T-cell (primary cell): ENCODE measurements at regions not wholly inside any gene's neighbourhood (a gene's known extent, or its start where the extent isn't known, plus 50 kb on each side); places are given as distances from the start of the nearest gene placed in this dataset.

Source experiments
- ATAC-seq, 4 experiments: fragments of 200-7000 bp in 3 of 4; fragments of 150-1000 bp in 1 of 4; cut with Tn5 transposase; replicated peaks in 1 of 4; 1 replicate in 3 of 4; 2 replicates in 1 of 4; pipeline ENCODE4 v1.10.0; 2021; ENCODE audit warnings: moderate library complexity in 3 of 4, mild to moderate bottlenecking in 2 of 4, moderate number of reproducible peaks in 1 of 4
- CTCF ChIA-PET, 2 donors: fragments of 300-600 bp; sonication (Branson Sonifier 250); formaldehyde crosslinking; loops; one replicate each; lab custom pipeline; 2022; ENCODE audit warnings: antibody characterized with exemption in 2 of 2; lab: Charles Lee
- POLR2A ChIA-PET, 2 donors: fragments of 300-600 bp; sonication (Branson Sonifier 250); formaldehyde crosslinking; loops; one replicate each; lab custom pipeline; 2022; ENCODE audit warnings: antibody characterized with exemption in 2 of 2; lab: Charles Lee
- DNase-seq, 35 experiments: peaks; one replicate each; pipeline versions ENCODE4 v3.0.0 to v3.0.0-alpha.2; 2013 to 2023
- H3K27ac ChIP-seq: one replicate; pipeline ENCODE4 v1.5.1; 2013; ENCODE audit warnings: low read length
- H3K27me3 ChIP-seq, 2 experiments: replicated peaks in 1 of 2; 1 replicate in 1 of 2; 2 replicates in 1 of 2; pipeline versions ENCODE4 v1.6.1 to v1.7.0; 2013; ENCODE audit warnings: low read length in 1 of 2, mixed read lengths in 1 of 2; ENCODE audit not compliant: control insufficient read depth in 2 of 2, insufficient read depth in 2 of 2; ENCODE audit errors: extremely low read depth in 1 of 2
- H3K36me3 ChIP-seq, 2 donors: 1 replicate in 1 of 2; 2 replicates in 1 of 2; pipeline versions ENCODE4 v1.6.1 to v1.7.0; 2013; ENCODE audit warnings: low read length in 1 of 2; ENCODE audit not compliant: control insufficient read depth in 2 of 2, insufficient read depth in 1 of 2; ENCODE audit errors: extremely low read depth in 1 of 2
- H3K4me1 ChIP-seq, 2 experiments: 1 replicate in 1 of 2; 2 replicates in 1 of 2; pipeline versions ENCODE4 v1.6.1 to v1.7.0; 2013; ENCODE audit warnings: low read length in 2 of 2, mixed read lengths in 1 of 2; ENCODE audit not compliant: insufficient read depth in 2 of 2, control insufficient read depth in 1 of 2; ENCODE audit errors: extremely low read depth in 1 of 2
- H3K4me3 ChIP-seq, 2 donors: 1 replicate in 1 of 2; 2 replicates in 1 of 2; pipeline versions ENCODE4 v1.5.1 to v1.7.0; 2013; ENCODE audit warnings: mild to moderate bottlenecking in 2 of 2, low read length in 1 of 2, moderate library complexity in 1 of 2; ENCODE audit not compliant: control insufficient read depth in 1 of 2; ENCODE audit errors: extremely low read depth in 1 of 2
- H3K9me3 ChIP-seq: 2 replicates; pipeline ENCODE4 v1.7.0; 2013
- H3K27ac Mint-ChIP-seq, 2 donors: one replicate each; pipeline ENCODE4 v1.8.0; 2020 to 2021; ENCODE audit warnings: mild to moderate bottlenecking in 2 of 2, mixed read lengths in 2 of 2
- H3K27me3 Mint-ChIP-seq, 2 donors: one replicate each; pipeline ENCODE4 v1.8.0; 2021 to 2022; ENCODE audit warnings: mixed read lengths in 2 of 2
- H3K36me3 Mint-ChIP-seq: one replicate; pipeline ENCODE4 v1.8.0; 2021; ENCODE audit warnings: mixed read lengths
- H3K4me1 Mint-ChIP-seq, 3 donors: one replicate each; pipeline ENCODE4 v1.8.0; 2020 to 2022; ENCODE audit warnings: mixed read lengths in 3 of 3, mild to moderate bottlenecking in 1 of 3
- H3K4me3 Mint-ChIP-seq, 3 donors: one replicate each; pipeline ENCODE4 v1.8.0; 2020 to 2022; ENCODE audit warnings: mild to moderate bottlenecking in 3 of 3, mixed read lengths in 3 of 3, moderate library complexity in 3 of 3
- H3K9me3 Mint-ChIP-seq, 3 donors: one replicate each; pipeline ENCODE4 v1.8.0; 2020 to 2022; ENCODE audit warnings: mixed read lengths in 3 of 3
- whole genome bisulfite sequencing: methylation state at CpG from one replicate; pipeline ENCODE4 v1.1.5; 2013; ENCODE audit warnings: missing lambda C conversion rate; ENCODE audit not compliant: insufficient coverage; 5-methylcytosine and 5-hydroxymethylcytosine counted together

DNA sequence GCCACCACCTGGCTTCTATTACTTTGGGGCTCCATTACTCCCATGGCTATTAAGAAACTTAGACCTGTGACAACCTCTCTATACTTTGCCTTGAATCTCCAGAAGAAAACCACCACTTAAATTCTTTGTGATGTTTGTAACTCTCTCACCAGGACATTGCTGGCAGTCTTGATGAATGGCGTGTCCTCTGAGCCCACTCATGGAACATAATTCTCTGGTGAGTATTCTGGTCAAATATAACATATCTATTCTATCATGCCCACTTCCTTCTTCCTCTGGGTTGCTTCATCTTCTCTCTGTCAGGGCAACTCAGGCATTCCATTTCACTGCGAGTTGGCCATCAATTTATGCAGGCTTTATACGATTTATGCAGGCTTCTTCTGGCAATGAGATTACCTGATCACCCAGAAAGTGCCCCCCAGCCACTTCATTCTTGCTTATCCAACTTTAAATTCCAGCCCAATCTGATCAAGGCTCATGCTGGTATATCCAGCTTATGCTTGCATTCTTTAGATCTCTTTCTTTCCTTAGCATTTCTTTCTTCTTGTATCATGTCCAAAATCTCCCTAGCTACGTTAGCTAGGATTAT is 112.0 kb upstream of the CHRM3 start:
- Histone ChIP-seq H3K36me3 (no peaks in the 10 kb centered on the region), H3K27me3 (no peaks in the 10 kb centered on the region), H3K27ac (no peak overlapping the region), H3K4me1 (no peaks in the 10 kb centered on the region), H3K4me3 (no peak overlapping the region), H3K9me3 (no peaks in the 10 kb centered on the region)
- WGBS = 72% methylated on average over 3 of the region's 4 CpGs
- H3K27me3 Mint-ChIP-seq = no peaks in the 10 kb centered on the region
- H3K4me3 Mint-ChIP-seq = no peak overlapping the region
- ATAC-seq (no peak), DNase-seq (no peak)
- POLR2A ChIA-PET = no interaction called here
- H3K36me3 Mint-ChIP-seq = no peaks in the 10 kb centered on the region
- CTCF ChIA-PET = no interaction called here
- H3K4me1 Mint-ChIP-seq = no peaks in the 10 kb centered on the region
- H3K9me3 Mint-ChIP-seq = peaks cover 3 to 9% (median 4%) of the 10 kb centered on the region in 3 donors
- no peak overlapping the region for H3K27ac Mint-ChIP-seq

DNA sequence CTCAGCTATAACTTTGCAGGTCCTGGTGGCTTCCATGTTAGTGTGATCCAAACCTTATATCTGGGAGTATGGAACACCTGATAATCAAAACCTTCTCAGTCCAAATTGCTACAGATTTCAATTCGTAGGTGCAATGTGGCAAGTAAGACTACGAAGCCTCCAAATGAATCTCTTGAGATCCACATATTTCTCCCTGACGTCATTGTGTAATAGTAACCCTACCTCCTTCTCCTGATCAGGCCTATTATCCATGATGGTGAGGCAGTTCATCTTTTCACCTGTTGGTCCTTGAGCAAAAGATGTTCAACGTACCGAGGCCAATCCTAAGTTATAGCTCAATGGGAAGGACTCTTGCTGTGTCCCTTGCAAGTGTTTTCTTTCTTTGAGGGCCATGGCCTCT is 115.9 kb upstream of the CHRM3 start:
- Histone ChIP-seq H3K9me3 (no peaks in the 10 kb centered on the region), H3K27me3 (no peaks in the 10 kb centered on the region), H3K4me3 (no peak overlapping the region), H3K36me3 (no peaks in the 10 kb centered on the region), H3K4me1 (no peaks in the 10 kb centered on the region), H3K27ac (no peak overlapping the region)
- Mint-ChIP-seq H3K4me3 (no peak overlapping the region), H3K9me3 (peaks cover 3 to 9% (median 4%) of the 10 kb centered on the region in 3 donors), H3K27me3 (no peaks in the 10 kb centered on the region), H3K27ac (no peak overlapping the region), H3K36me3 (no peaks in the 10 kb centered on the region), H3K4me1 (no peaks in the 10 kb centered on the region)
- ChIA-PET CTCF (no interaction called here), POLR2A (no interaction called here)
- DNase-seq (no peak), ATAC-seq (no peak)
- WGBS = 100% methylated on average over 2 of the region's 5 CpGs

DNA sequence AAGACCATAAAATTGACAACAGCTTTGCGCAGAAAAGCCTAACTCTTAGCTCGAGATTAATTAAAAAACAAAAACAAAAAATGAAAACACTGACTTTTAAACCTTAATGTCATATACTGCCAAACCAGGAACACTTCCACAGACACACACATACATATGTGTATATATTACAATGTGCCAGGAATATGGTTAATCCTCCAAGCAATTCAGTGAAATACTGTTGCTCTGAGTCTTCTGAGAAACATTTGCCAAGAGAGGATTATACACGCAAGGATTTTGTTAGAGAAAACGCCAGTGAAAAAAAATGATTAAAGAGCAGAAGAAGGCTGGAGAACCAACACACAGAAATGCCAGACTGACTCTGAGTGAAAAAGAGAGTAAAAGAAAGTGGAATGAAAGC is 116.7 kb upstream of the CHRM3 start:
- no peaks in the 10 kb centered on the region for H3K9me3 ChIP-seq
- no peak for DNase-seq
- no peak for ATAC-seq
- Mint-ChIP-seq H3K27me3 (no peaks in the 10 kb centered on the region), H3K27ac (no peak overlapping the region), H3K4me3 (no peak overlapping the region), H3K4me1 (no peaks in the 10 kb centered on the region), H3K9me3 (peaks cover 3 to 8% (median 4%) of the 10 kb centered on the region in 3 donors), H3K36me3 (no peaks in the 10 kb centered on the region)
- no peak overlapping the region for H3K4me3 ChIP-seq
- H3K27ac ChIP-seq = no peak overlapping the region
- H3K36me3 ChIP-seq = no peaks in the 10 kb centered on the region
- H3K27me3 ChIP-seq = no peaks in the 10 kb centered on the region
- H3K4me1 ChIP-seq = no peaks in the 10 kb centered on the region
- WGBS = 100% methylated on average over 3 of the region's 4 CpGs
- ChIA-PET POLR2A (no interaction called here), CTCF (interaction anchor here in 1 of 2 donors (0.6 kb wide), 1 partner anchor 36 kb away, joined by 3 read pairs; no protein-coding TSS in a partner anchor)

DNA sequence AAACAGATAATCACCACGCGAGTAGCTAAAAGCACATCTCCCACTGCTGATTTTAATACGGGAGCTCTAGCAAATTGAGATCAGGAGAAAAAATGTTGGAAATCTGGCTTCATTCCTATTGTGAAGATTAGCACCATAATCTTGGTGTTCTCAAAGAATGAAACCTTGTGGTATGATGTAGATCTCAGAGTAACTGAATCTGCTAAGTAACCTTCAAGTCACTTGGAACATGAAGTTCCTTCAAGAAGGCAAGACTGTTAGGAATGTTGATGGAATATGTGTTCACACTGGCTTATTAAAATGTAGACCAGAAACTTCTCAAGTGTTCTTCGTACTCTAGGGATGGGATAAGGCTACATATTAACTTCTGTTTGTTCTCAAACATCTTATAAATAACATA is 117.4 kb upstream of the CHRM3 start:
- Histone ChIP-seq H3K27ac (no peak overlapping the region), H3K4me3 (no peak overlapping the region), H3K36me3 (no peaks in the 10 kb centered on the region), H3K27me3 (no peaks in the 10 kb centered on the region), H3K9me3 (no peaks in the 10 kb centered on the region), H3K4me1 (no peaks in the 10 kb centered on the region)
- H3K4me1 Mint-ChIP-seq = no peaks in the 10 kb centered on the region
- H3K27me3 Mint-ChIP-seq = no peaks in the 10 kb centered on the region
- POLR2A ChIA-PET = no interaction called here
- no peaks in the 10 kb centered on the region for H3K36me3 Mint-ChIP-seq
- WGBS = no CpG with 5 or more reads among the region's 4 CpGs
- no peak overlapping the region for H3K27ac Mint-ChIP-seq
- ATAC-seq = no peak
- no peak overlapping the region for H3K4me3 Mint-ChIP-seq
- peaks cover 2 to 4% (median 2%) of the 10 kb centered on the region in 3 donors for H3K9me3 Mint-ChIP-seq
- CTCF ChIA-PET = interaction anchor here in 1 of 2 donors (0.6 kb wide), 1 partner anchor 36 kb away, joined by 3 read pairs; no protein-coding TSS in a partner anchor
- no peak for DNase-seq

DNA sequence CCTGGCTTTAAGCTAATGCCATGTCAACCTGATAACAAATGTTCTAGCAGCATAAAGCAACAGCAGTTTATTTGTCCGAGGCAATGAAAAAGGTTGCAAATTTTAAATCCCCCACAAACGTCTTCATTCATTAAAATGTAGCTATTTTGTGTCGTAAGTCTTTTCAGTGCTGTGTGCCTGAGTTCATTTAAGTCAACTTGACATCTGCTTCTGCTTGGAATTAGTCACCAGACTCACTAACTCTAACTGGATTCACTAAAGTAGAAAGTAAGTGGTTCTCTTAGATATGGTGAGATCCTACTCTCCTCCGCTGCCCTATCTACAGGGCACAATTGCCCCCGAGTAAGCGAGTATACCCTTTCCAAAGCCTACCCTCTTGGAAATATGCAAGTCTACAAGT is 118.4 kb upstream of the CHRM3 start:
- Mint-ChIP-seq H3K4me1 (no peaks in the 10 kb centered on the region), H3K27me3 (no peaks in the 10 kb centered on the region), H3K27ac (no peak overlapping the region), H3K36me3 (no peaks in the 10 kb centered on the region), H3K9me3 (peaks cover 0 to 4% (median 0%) of the 10 kb centered on the region in 3 donors), H3K4me3 (no peak overlapping the region)
- Histone ChIP-seq H3K27me3 (no peaks in the 10 kb centered on the region), H3K4me1 (no peaks in the 10 kb centered on the region), H3K9me3 (no peaks in the 10 kb centered on the region), H3K27ac (no peak overlapping the region), H3K4me3 (no peak overlapping the region), H3K36me3 (no peaks in the 10 kb centered on the region)
- POLR2A ChIA-PET = interaction anchor here in 1 of 2 donors (0.6 kb wide), 1 partner anchor 82 kb away, joined by 3 read pairs; no protein-coding TSS in a partner anchor
- CTCF ChIA-PET = no interaction called here
- ATAC-seq (no peak), DNase-seq (no peak)
- 67% methylated on average over 1 of the region's 6 CpGs for WGBS

GRCh38 chr1:239263801-239264200 is 122.6 kb upstream of the CHRM3 start:
- no CpG with 5 or more reads among the region's 5 CpGs for WGBS
- Mint-ChIP-seq H3K27me3 (no peaks in the 10 kb centered on the region), H3K36me3 (no peaks in the 10 kb centered on the region), H3K9me3 (peaks cover 0 to 3% (median 0%) of the 10 kb centered on the region in 3 donors), H3K27ac (no peak overlapping the region), H3K4me1 (no peaks in the 10 kb centered on the region), H3K4me3 (no peak overlapping the region)
- Histone ChIP-seq H3K4me1 (no peaks in the 10 kb centered on the region), H3K27me3 (no peaks in the 10 kb centered on the region), H3K4me3 (no peak overlapping the region), H3K9me3 (no peaks in the 10 kb centered on the region), H3K36me3 (no peaks in the 10 kb centered on the region), H3K27ac (no peak overlapping the region)
- ATAC-seq = no peak
- CTCF ChIA-PET = no interaction called here
- DNase-seq = no peak
- POLR2A ChIA-PET = no interaction called here
